ENCODE measurements at regions not wholly inside any gene's neighbourhood (a gene's known extent, or its start where the extent isn't known, plus 50 kb on each side); places are given as distances from the start of the nearest gene placed in this dataset.
"Not testable (repeated sequence)": the region's sequence is repeated elsewhere in the genome, so short reads cannot be mapped to it uniquely, and the experiment has no call there.

DNA sequence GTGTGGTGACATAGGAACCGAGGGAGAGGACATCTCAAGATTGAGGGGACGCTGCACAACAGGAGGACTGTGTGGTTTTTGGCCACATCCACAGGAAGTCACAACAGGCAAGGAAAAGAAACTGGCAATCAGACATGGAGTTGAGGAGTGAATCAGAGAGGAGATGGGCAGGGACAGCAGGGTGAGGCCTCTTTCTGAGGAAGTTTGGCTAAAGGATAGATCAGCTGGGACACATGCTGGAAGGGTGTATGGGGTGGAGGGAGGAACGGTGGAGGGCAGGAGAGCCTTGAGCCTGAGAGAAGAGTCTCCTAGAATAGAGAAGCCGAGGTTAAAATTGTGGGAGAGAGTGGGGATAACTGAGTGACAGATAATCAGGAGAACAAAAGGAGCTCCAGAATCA lies 75.1 kb upstream of the CIDEA start:
- not testable (repeated sequence) for DNase-seq

GRCh38 chr18:12179697-12180577 lies 74.2 kb upstream of the CIDEA start:
- DNase-seq, result not testable (repeated sequence)

- DNase-seq, result not testable (repeated sequence)
Observed at GRCh38 chr18:12198797-12199196, 55.4 kb upstream of the CIDEA start.

GRCh38 chr18:12200186-12200585 lies 54.0 kb upstream of the CIDEA start:
- DNase-seq, result peak; percentile 13
